HG02610 (cell line): ENCODE measurements at regions not wholly inside any gene's neighbourhood (a gene's known extent, or its start where the extent isn't known, plus 50 kb on each side); places are given as distances from the start of the nearest gene placed in this dataset.

Source experiments
- ATAC-seq: cut with Tn5 transposase; IDR thresholded peaks from one replicate; pipeline ENCODE4 v1.9.1; 2021; ENCODE audit warnings: mild to moderate bottlenecking, moderate library complexity; ENCODE audit not compliant: unreplicated experiment

GRCh38 chr1:30488324-30488913 is 235.0 kb downstream of the MATN1 start:
- no peak for ATAC-seq

GRCh38 chr1:30487042-30487441 is 236.3 kb downstream of the MATN1 start:
- no peak for ATAC-seq

- no peak for ATAC-seq
Observed at GRCh38 chr1:30485072-30485471, 238.3 kb downstream of the MATN1 start.

GRCh38 chr1:30484668-30485067 is 238.7 kb downstream of the MATN1 start:
- ATAC-seq = no peak

- no peak for ATAC-seq
Observed at GRCh38 chr1:30479575-30479974, 243.8 kb downstream of the MATN1 start.

- no peak for ATAC-seq
Observed at GRCh38 chr1:30478799-30479563, 244.4 kb downstream of the MATN1 start.

GRCh38 chr1:30478283-30478682 is 245.1 kb downstream of the MATN1 start:
- ATAC-seq = no peak

- ATAC-seq = no peak
Observed at GRCh38 chr1:30477588-30477987, 245.8 kb downstream of the MATN1 start.

GRCh38 chr1:30476911-30477459 is 246.4 kb downstream of the MATN1 start:
- no peak for ATAC-seq

GRCh38 chr1:30476476-30476875 is 246.9 kb downstream of the MATN1 start:
- no peak for ATAC-seq

- ATAC-seq = no peak
Observed at GRCh38 chr1:30475966-30476365, 247.4 kb downstream of the MATN1 start.

- no peak for ATAC-seq
Observed at GRCh38 chr1:30475201-30475600, 248.2 kb downstream of the MATN1 start.

- ATAC-seq = no peak
Observed at GRCh38 chr1:30474818-30475200, 248.6 kb downstream of the MATN1 start.

GRCh38 chr1:30473922-30474817 is 249.2 kb downstream of the MATN1 start:
- no peak for ATAC-seq

GRCh38 chr1:30472526-30472925 is 250.9 kb downstream of the MATN1 start:
- ATAC-seq = no peak

GRCh38 chr1:30472009-30472408 is 251.4 kb downstream of the MATN1 start:
- ATAC-seq = no peak

GRCh38 chr1:30471307-30471706 is 252.1 kb downstream of the MATN1 start:
- no peak for ATAC-seq

GRCh38 chr1:30469426-30469825 is 254.0 kb downstream of the MATN1 start:
- no peak for ATAC-seq

GRCh38 chr1:30467101-30467500 is 256.3 kb downstream of the MATN1 start:
- no peak for ATAC-seq

GRCh38 chr1:30466610-30467009 is 256.8 kb downstream of the MATN1 start:
- no peak for ATAC-seq

- no peak for ATAC-seq
Observed at GRCh38 chr1:30466026-30466425, 257.4 kb downstream of the MATN1 start.
